ENCODE measurements at regions not wholly inside any gene's neighbourhood (a gene's known extent, or its start where the extent isn't known, plus 50 kb on each side); places are given as distances from the start of the nearest gene placed in this dataset.
"Not testable (repeated sequence)": the region's sequence is repeated elsewhere in the genome, so short reads cannot be mapped to it uniquely, and the experiment has no call there.

GRCh38 chr5:162209005-162209605 is 141.5 kb downstream of the GABRG2 start:
- peak; percentile 2 for DNase-seq

GRCh38 chr5:162214551-162214950 is 147.0 kb downstream of the GABRG2 start:
- DNase-seq, result no peak

GRCh38 chr5:162217037-162217436 is 149.5 kb downstream of the GABRG2 start:
- DNase-seq, result no peak

GRCh38 chr5:162221910-162222309 is 154.3 kb downstream of the GABRG2 start:
- no peak for DNase-seq

GRCh38 chr5:162227075-162227474 is 159.5 kb downstream of the GABRG2 start:
- DNase-seq, result no peak

- DNase-seq, result no peak
These were observed 162.8 kb downstream of the GABRG2 start for GRCh38 chr5:162230348-162230747.

GRCh38 chr5:162231522-162231921 is 163.9 kb downstream of the GABRG2 start:
- no peak for DNase-seq

GRCh38 chr5:162240734-162241133 is 173.2 kb downstream of the GABRG2 start:
- DNase-seq, result no peak

- DNase-seq, result no peak
These were observed 174.8 kb downstream of the GABRG2 start for GRCh38 chr5:162242416-162242815.

- no peak for DNase-seq
These were observed 176.1 kb downstream of the GABRG2 start for GRCh38 chr5:162243651-162244050.

GRCh38 chr5:162248107-162248713 is 180.6 kb downstream of the GABRG2 start:
- DNase-seq, result no peak

- no peak for DNase-seq
These were observed 189.1 kb downstream of the GABRG2 start for GRCh38 chr5:162256711-162257110.

- no peak for DNase-seq
These were observed 201.3 kb downstream of the GABRG2 start for GRCh38 chr5:162268694-162269481.

- DNase-seq, result no peak
These were observed 204.8 kb downstream of the GABRG2 start for GRCh38 chr5:162272417-162272816.

- no peak for DNase-seq
These were observed 207.1 kb downstream of the GABRG2 start for GRCh38 chr5:162274679-162275078.

GRCh38 chr5:162275387-162275786 is 207.8 kb downstream of the GABRG2 start:
- not testable (repeated sequence) for DNase-seq

- no peak for DNase-seq
These were observed 214.6 kb downstream of the GABRG2 start for GRCh38 chr5:162282191-162282590.

- DNase-seq, result no peak
These were observed 216.0 kb downstream of the GABRG2 start for GRCh38 chr5:162283609-162284008.

GRCh38 chr5:162288647-162289296 is 221.2 kb downstream of the GABRG2 start:
- DNase-seq, result no peak

- DNase-seq, result no peak
These were observed 221.9 kb downstream of the GABRG2 start for GRCh38 chr5:162289489-162289888.

GRCh38 chr5:162299793-162300192 is 232.2 kb downstream of the GABRG2 start:
- DNase-seq, result no peak

- DNase-seq, result no peak
These were observed 233.8 kb downstream of the GABRG2 start for GRCh38 chr5:162301356-162301755.

GRCh38 chr5:162323466-162323865 is 255.9 kb downstream of the GABRG2 start:
- DNase-seq, result peak; percentile 23

Data from fibroblast of skin of back (primary cell).